ENCODE measurements at regions not wholly inside any gene's neighbourhood (a gene's known extent, or its start where the extent isn't known, plus 50 kb on each side); places are given as distances from the start of the nearest gene placed in this dataset.

GRCh38 chr17:5780476-5780875 is 196.2 kb upstream of the NLRP1 start:
- no peak for TF ChIP-seq CTCF (IDR thresholded peaks at IDR 0.05; ENCODE audit: unreplicated experiment)
- Mint-ChIP-seq H3K27me3 (ENCODE audit: unreplicated experiment) (peaks cover 2% of the 10 kb centered on the region), H3K36me3 (ENCODE audit: low read depth, unreplicated experiment) (no peaks in the 10 kb centered on the region), H3K9me3 (ENCODE audit: unreplicated experiment) (no peaks in the 10 kb centered on the region), H3K4me1 (ENCODE audit: unreplicated experiment) (peaks cover 3% of the 10 kb centered on the region), H3K4me3 (ENCODE audit: unreplicated experiment) (no peak overlapping the region), H3K27ac (ENCODE audit: unreplicated experiment) (no peak overlapping the region)
- no peak for DNase-seq (ENCODE audit: low spot score)

- Mint-ChIP-seq H3K9me3 (ENCODE audit: unreplicated experiment) (no peaks in the 10 kb centered on the region), H3K36me3 (ENCODE audit: low read depth, unreplicated experiment) (no peaks in the 10 kb centered on the region), H3K27me3 (ENCODE audit: unreplicated experiment) (peaks cover under 1% of the 10 kb centered on the region), H3K4me1 (ENCODE audit: unreplicated experiment) (peaks cover 3% of the 10 kb centered on the region), H3K4me3 (ENCODE audit: unreplicated experiment) (no peak overlapping the region), H3K27ac (ENCODE audit: unreplicated experiment) (no peak overlapping the region)
- DNase-seq (ENCODE audit: low spot score) = no peak
- TF ChIP-seq CTCF (IDR thresholded peaks at IDR 0.05; ENCODE audit: unreplicated experiment) = no peak
These were observed 197.1 kb upstream of the NLRP1 start for GRCh38 chr17:5781236-5781927.

GRCh38 chr17:5783269-5783668 is 199.0 kb upstream of the NLRP1 start:
- no peak for TF ChIP-seq CTCF (IDR thresholded peaks at IDR 0.05; ENCODE audit: unreplicated experiment)
- DNase-seq (ENCODE audit: low spot score) = no peak
- Mint-ChIP-seq H3K27ac (ENCODE audit: unreplicated experiment) (no peak overlapping the region), H3K4me1 (ENCODE audit: unreplicated experiment) (peaks cover 3% of the 10 kb centered on the region), H3K36me3 (ENCODE audit: low read depth, unreplicated experiment) (no peaks in the 10 kb centered on the region), H3K9me3 (ENCODE audit: unreplicated experiment) (no peaks in the 10 kb centered on the region), H3K27me3 (ENCODE audit: unreplicated experiment) (no peaks in the 10 kb centered on the region), H3K4me3 (ENCODE audit: unreplicated experiment) (no peak overlapping the region)

- Mint-ChIP-seq H3K4me1 (ENCODE audit: unreplicated experiment) (peaks cover 3% of the 10 kb centered on the region), H3K36me3 (ENCODE audit: low read depth, unreplicated experiment) (no peaks in the 10 kb centered on the region), H3K27me3 (ENCODE audit: unreplicated experiment) (no peaks in the 10 kb centered on the region), H3K27ac (ENCODE audit: unreplicated experiment) (no peak overlapping the region), H3K4me3 (ENCODE audit: unreplicated experiment) (no peak overlapping the region), H3K9me3 (ENCODE audit: unreplicated experiment) (no peaks in the 10 kb centered on the region)
- no peak for TF ChIP-seq CTCF (IDR thresholded peaks at IDR 0.05; ENCODE audit: unreplicated experiment)
- no peak for DNase-seq (ENCODE audit: low spot score)
These were observed 199.5 kb upstream of the NLRP1 start for GRCh38 chr17:5783851-5784250.

- no peaks in the 10 kb centered on the region for H3K9me3 Mint-ChIP-seq (ENCODE audit: unreplicated experiment)
These were observed 200.5 kb upstream of the NLRP1 start for GRCh38 chr17:5784791-5785190.

More at GRCh38 chr17:5784791-5785190, 200.5 kb upstream of the NLRP1 start:
- Mint-ChIP-seq H3K27me3 (ENCODE audit: unreplicated experiment) (no peaks in the 10 kb centered on the region), H3K4me3 (ENCODE audit: unreplicated experiment) (no peak overlapping the region), H3K4me1 (ENCODE audit: unreplicated experiment) (peaks cover 7% of the 10 kb centered on the region), H3K36me3 (ENCODE audit: low read depth, unreplicated experiment) (no peaks in the 10 kb centered on the region), H3K27ac (ENCODE audit: unreplicated experiment) (no peak overlapping the region)
- DNase-seq (ENCODE audit: low spot score) = no peak
- no peak for TF ChIP-seq CTCF (IDR thresholded peaks at IDR 0.05; ENCODE audit: unreplicated experiment)

Measured in endothelial cell (in vitro differentiated cells).